Activated T-cell treated with anti-CD3 and anti-CD28 coated beads, Interleukin-2, amount 50 U/mL, for 24 hours (primary cell): ENCODE measurements at regions not wholly inside any gene's neighbourhood (a gene's known extent, or its start where the extent isn't known, plus 50 kb on each side); places are given as distances from the start of the nearest gene placed in this dataset.
"Not testable (repeated sequence)": the region's sequence is repeated elsewhere in the genome, so short reads cannot be mapped to it uniquely, and the experiment has no call there.

Experiments used
- DNase-seq: peaks from one replicate; pipeline ENCODE4 v3.0.0-alpha.2; 2020
- H3K27ac Mint-ChIP-seq: 2 replicates; pipeline ENCODE4 v1.8.0; 2020; ENCODE audit warnings: mild to moderate bottlenecking, mixed read lengths
- H3K27me3 Mint-ChIP-seq: 2 replicates; pipeline ENCODE4 v1.8.0; 2020; ENCODE audit warnings: mixed read lengths
- H3K36me3 Mint-ChIP-seq: 2 replicates; pipeline ENCODE4 v1.8.0; 2020; ENCODE audit warnings: low read depth, mixed read lengths
- H3K4me1 Mint-ChIP-seq: 2 replicates; pipeline ENCODE4 v1.8.0; 2020; ENCODE audit warnings: low read depth, mixed read lengths
- H3K4me3 Mint-ChIP-seq: 2 replicates; pipeline ENCODE4 v1.8.0; 2020; ENCODE audit warnings: mild to moderate bottlenecking, moderate library complexity, mixed read lengths
- H3K9me3 Mint-ChIP-seq: 2 replicates; pipeline ENCODE4 v1.8.0; 2020; ENCODE audit warnings: mixed read lengths

DNA sequence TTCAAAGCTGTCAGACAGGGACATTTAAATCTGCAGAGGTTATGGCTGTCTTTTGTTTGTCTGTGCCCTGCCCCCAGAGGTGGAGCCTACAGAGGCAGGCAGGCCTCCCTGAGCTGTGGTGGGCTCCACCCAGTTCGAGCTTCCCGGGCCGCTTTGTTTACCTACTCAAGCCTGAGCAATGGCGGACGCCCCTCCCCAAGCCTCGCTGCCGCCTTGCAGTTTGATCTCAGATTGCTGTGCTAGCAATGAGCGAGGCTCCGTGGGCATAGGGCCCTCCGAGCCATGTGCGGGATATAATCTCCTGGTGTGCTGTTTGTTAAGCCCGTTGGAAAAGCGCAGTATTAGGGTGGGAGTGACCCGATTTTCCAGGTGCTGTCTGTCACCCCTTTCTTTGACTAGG lies 787.0 kb upstream of the CRIM1 start:
- not testable (repeated sequence) for H3K36me3 Mint-ChIP-seq, H3K4me3 Mint-ChIP-seq, H3K4me1 Mint-ChIP-seq, H3K9me3 Mint-ChIP-seq, H3K27ac Mint-ChIP-seq, H3K27me3 Mint-ChIP-seq, DNase-seq

DNA sequence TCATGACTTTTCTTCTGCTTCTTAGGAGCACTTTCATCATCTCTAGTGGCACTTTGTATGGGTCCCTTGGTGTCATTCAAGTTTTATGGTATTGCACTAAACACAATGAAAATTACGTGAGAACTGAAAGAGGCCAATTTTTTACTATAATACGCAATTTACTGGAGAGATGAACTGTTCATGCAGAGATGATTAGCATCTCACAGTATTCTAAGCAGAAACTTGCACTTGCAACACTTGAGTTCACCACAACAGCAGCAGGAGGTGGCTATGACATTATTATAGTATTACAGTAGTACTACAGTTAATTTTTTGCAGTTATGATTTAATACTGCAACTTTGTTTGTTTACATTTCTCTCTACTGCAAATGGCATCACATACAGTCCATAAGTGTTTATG lies 793.1 kb upstream of the CRIM1 start:
- H3K9me3 Mint-ChIP-seq, result no peaks in the 10 kb centered on the region
- no peak overlapping the region for H3K4me3 Mint-ChIP-seq
- H3K27ac Mint-ChIP-seq, result no peak overlapping the region
- DNase-seq, result no peak
- H3K4me1 Mint-ChIP-seq, result no peaks in the 10 kb centered on the region
- no peaks in the 10 kb centered on the region for H3K36me3 Mint-ChIP-seq
- no peaks in the 10 kb centered on the region for H3K27me3 Mint-ChIP-seq

DNA sequence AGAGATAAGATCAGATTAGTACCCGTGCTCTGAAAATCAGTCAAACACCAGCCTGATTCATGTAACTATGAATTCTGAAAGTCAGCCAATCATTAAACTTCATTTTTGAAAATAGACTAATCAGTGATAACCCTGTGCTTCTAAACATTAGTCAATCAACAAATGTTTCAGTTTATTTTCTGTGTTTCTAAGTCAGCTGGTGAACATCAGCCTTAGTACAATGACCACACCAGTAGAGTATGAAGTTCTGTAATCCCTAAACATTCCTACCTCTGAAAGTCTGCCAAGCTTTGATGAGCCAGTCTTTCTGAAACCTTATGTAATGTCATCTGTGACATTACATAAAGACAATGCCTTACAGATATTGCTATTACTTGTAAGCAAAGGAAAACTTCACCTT lies 807.4 kb upstream of the CRIM1 start:
- no peaks in the 10 kb centered on the region for H3K4me1 Mint-ChIP-seq
- no peak for DNase-seq
- H3K27ac Mint-ChIP-seq, result no peak overlapping the region
- no peaks in the 10 kb centered on the region for H3K36me3 Mint-ChIP-seq
- no peaks in the 10 kb centered on the region for H3K27me3 Mint-ChIP-seq
- no peak overlapping the region for H3K4me3 Mint-ChIP-seq
- H3K9me3 Mint-ChIP-seq, result no peaks in the 10 kb centered on the region

DNA sequence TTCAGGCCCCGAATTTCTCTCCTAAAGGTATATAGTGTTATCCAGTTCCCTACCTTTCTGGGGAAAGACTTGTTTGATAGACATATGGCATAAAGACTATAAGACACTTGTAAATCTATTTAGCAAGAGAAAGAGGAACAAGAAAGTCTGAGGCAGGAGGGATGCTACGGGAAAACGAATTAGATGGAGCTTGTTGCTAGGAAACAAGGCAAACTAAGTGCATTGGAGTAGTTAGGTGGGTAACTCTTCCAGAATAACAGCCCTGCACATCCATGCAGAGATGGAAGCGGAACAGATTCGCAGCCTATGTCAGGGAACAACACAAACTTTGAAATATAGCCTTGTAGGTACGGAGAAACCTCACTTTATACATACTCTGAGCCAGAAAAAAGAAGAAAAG lies 810.3 kb upstream of the CRIM1 start:
- Mint-ChIP-seq H3K4me3 (no peak overlapping the region), H3K9me3 (no peaks in the 10 kb centered on the region), H3K36me3 (no peaks in the 10 kb centered on the region), H3K4me1 (no peaks in the 10 kb centered on the region), H3K27me3 (no peaks in the 10 kb centered on the region), H3K27ac (no peak overlapping the region)
- no peak for DNase-seq

DNA sequence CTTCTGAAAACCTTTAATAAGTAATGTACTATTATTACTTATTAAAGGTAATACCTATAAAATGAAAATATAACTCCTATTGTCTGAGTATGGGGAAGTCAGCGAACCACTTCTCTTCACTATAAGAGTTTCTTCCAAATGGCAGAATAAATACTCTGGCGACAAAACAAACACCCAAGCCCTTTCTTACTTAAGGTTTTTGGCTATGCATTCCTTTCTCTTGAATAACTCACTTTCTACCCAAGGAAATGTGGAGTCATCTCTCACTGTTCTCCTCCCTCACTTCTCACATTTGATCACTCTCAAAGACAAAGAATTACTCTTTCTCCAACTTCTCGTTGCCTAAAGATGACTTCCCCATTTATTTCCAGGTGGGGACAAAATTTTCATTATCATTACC lies 816.8 kb upstream of the CRIM1 start:
- no peaks in the 10 kb centered on the region for H3K36me3 Mint-ChIP-seq
- no peak overlapping the region for H3K4me3 Mint-ChIP-seq
- no peaks in the 10 kb centered on the region for H3K4me1 Mint-ChIP-seq
- no peak overlapping the region for H3K27ac Mint-ChIP-seq
- H3K27me3 Mint-ChIP-seq, result no peaks in the 10 kb centered on the region
- H3K9me3 Mint-ChIP-seq, result peaks cover 2% of the 10 kb centered on the region
- DNase-seq, result no peak

DNA sequence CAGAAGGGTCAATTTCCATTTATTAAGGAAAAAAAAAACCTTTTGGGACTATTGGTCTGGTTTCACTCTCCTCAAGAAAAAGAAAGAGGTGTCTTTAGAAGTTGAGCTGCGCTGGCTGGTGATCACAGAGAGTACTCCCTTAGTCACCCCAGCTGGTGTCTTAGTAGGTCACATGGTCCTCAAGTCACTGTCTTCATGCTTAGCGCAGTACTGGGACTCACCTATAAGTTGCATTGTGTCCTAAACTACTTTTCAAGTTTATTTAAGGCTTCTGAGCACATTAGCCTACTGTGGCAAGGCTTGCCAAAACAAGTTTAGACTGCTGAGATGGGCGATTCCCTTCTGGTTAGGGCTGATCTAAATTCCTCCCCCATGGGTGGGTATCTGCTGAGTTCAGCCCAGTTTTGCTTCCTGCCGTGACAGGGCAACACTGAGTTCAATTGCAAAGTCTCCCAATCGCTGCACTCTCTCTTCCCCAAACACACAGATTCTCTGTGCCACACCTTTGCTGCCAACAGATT lies 824.9 kb upstream of the CRIM1 start:
- no peaks in the 10 kb centered on the region for H3K4me1 Mint-ChIP-seq

DNA sequence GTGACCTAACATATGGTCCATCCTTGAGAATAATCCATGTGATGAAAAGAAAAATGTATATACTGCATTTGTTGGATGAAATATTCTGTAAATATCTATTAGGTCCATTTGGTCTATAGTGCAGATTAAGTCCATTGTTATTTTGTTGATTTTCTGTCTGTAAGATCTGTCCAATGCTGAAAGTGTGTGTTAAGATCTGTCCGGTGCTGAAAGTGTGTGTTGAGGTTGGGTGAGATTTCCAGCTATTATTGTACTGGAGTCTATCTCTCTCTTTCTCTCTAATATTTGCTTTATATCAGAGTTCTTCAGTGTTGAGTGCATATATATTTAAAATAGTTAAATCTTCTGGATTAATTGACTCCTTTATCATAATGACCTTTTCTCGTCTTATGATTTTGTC lies 828.8 kb upstream of the CRIM1 start:
- no peaks in the 10 kb centered on the region for H3K4me1 Mint-ChIP-seq

More for the DNA sequence above, 824.9 kb upstream of the CRIM1 start:
- H3K9me3 Mint-ChIP-seq, result peaks cover 7% of the 10 kb centered on the region
- no peak for DNase-seq
- H3K27ac Mint-ChIP-seq, result no peak overlapping the region
- no peak overlapping the region for H3K4me3 Mint-ChIP-seq
- no peaks in the 10 kb centered on the region for H3K27me3 Mint-ChIP-seq
- H3K36me3 Mint-ChIP-seq, result no peaks in the 10 kb centered on the region

DNA sequence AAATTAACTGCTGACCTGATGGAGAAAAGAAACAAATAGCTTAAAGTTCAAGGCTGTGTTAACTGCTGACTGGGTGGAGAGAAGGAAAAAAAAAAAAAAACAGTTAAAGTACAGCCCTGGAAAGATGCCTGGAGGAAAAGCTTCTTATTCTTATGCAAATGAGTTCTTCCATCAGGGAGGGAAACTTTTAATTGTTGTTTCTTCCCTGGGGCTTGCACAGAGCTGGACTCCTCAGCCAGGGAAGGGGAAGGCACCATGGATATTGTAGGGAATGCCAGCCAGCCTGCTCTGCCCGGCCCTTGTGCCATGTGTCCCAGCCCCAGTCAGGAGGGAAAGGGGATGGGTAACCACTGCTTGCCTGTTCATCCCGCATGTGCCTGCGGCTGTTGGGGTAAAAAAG lies 833.1 kb upstream of the CRIM1 start:
- no peak for DNase-seq
- Mint-ChIP-seq H3K27me3 (no peaks in the 10 kb centered on the region), H3K27ac (no peak overlapping the region), H3K4me1 (no peaks in the 10 kb centered on the region), H3K36me3 (no peaks in the 10 kb centered on the region), H3K9me3 (peaks cover 3% of the 10 kb centered on the region), H3K4me3 (no peak overlapping the region)

More for the DNA sequence above, 828.8 kb upstream of the CRIM1 start:
- Mint-ChIP-seq H3K27me3 (no peaks in the 10 kb centered on the region), H3K4me3 (no peak overlapping the region), H3K36me3 (no peaks in the 10 kb centered on the region), H3K9me3 (peaks cover 5% of the 10 kb centered on the region), H3K27ac (no peak overlapping the region)
- DNase-seq, result no peak

DNA sequence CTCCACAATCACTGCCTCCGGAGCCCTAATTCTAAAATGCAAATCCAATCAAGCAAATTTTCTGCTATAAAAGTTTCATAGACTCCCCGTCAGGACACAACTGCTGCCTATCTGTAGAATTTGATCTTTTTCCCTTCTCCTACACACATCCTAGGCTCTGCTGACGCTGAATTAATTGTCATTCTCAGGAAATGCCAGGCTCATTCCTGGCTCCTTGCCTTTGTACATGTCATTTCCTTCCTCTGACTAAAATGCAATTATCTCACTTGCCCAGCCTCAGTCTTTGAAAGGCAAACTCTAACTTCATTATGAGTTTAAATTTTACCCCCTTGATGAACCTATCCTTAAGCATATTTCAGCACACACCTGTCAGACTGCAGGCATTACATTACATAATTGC lies 844.9 kb upstream of the CRIM1 start:
- Mint-ChIP-seq H3K27ac (no peak overlapping the region), H3K4me3 (no peak overlapping the region), H3K27me3 (no peaks in the 10 kb centered on the region), H3K9me3 (peaks cover 2% of the 10 kb centered on the region), H3K36me3 (no peaks in the 10 kb centered on the region), H3K4me1 (no peaks in the 10 kb centered on the region)
- DNase-seq, result no peak

DNA sequence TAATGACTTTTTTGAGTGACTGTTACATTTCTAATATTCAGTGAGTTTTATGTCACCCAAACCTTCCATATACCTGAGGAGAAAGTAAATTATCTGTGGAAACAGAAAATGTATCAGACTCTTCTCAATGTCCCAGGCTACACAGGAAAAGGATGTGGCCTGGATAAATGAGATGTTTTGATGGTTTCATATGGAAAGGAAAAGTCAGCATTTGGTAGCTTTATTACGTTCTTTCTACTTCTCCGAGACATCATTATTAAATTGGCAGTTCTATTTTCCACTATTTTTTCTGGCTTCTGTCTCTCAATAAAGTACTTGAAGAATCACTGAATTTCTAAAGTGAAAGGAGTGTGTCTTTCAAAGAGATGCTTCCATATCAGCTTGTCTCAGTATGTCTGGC lies 847.0 kb upstream of the CRIM1 start:
- no peaks in the 10 kb centered on the region for H3K36me3 Mint-ChIP-seq
- no peak overlapping the region for H3K27ac Mint-ChIP-seq
- no peaks in the 10 kb centered on the region for H3K27me3 Mint-ChIP-seq
- H3K4me3 Mint-ChIP-seq, result no peak overlapping the region
- no peak for DNase-seq
- H3K4me1 Mint-ChIP-seq, result no peaks in the 10 kb centered on the region
- H3K9me3 Mint-ChIP-seq, result peaks cover 2% of the 10 kb centered on the region

DNA sequence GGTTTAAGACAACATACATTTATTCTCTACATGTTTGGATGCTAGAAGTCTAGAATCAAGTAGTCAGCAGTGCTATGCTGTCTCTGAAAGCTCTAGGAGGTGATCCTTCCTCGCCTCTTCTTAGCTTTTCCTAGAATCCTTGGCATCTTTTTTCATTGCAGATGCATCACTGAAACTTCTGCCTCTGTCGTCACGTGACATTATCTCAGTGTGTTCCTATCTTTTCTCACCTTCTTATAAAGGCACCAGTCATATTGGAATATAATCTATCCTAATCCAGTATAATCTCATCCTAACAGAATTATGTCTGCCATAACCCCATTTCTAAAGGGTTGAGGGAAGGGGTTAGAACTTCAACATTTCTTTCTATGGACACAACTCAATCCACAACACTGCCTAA lies 851.2 kb upstream of the CRIM1 start:
- Mint-ChIP-seq H3K27ac (no peak overlapping the region), H3K4me1 (no peaks in the 10 kb centered on the region), H3K4me3 (no peak overlapping the region), H3K27me3 (no peaks in the 10 kb centered on the region), H3K36me3 (no peaks in the 10 kb centered on the region), H3K9me3 (no peaks in the 10 kb centered on the region)
- DNase-seq, result no peak

DNA sequence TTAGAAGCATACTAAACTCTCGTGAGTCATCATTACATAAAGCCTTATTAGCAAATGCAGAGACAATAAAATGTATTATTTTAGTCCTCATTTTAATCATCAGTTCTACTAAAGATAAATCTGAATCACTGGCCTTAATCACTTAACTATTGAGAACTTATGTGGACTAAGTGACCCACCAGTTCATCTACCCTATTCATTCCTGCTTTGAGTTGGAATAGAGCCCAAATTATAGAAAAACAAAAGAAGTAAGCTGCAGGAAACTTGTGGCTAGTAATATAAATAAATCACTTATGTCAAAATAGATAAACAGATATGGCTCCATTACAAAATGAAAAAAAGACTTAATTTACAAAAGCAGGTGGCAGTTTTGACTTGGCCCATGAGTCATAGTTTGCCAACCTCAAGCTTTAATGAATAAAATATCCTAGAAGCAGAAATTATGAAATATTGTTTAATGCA lies 851.8 kb upstream of the CRIM1 start:
- Mint-ChIP-seq H3K9me3 (no peaks in the 10 kb centered on the region), H3K4me1 (no peaks in the 10 kb centered on the region), H3K27ac (no peak overlapping the region), H3K27me3 (no peaks in the 10 kb centered on the region), H3K36me3 (no peaks in the 10 kb centered on the region), H3K4me3 (no peak overlapping the region)
- no peak for DNase-seq

DNA sequence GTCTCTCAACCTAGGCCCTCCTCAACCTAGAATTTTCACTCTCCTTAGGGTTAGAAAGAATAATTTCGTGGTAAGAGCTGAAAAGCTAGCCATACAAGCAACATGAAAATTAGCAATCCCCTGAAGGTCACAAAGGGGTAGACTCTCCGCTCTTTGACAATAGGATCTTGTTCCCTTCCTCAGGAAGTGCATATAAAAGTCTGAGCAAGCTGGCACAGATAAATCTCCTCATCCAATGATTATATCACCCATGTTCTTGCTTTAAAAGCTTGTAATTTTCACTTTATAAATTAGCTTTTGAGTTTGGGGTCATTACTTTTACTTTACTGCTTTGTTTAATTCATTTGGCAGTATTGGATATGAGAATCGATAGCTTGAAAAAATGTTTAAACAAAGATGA lies 852.3 kb upstream of the CRIM1 start:
- no peaks in the 10 kb centered on the region for H3K27me3 Mint-ChIP-seq
- no peaks in the 10 kb centered on the region for H3K4me1 Mint-ChIP-seq
- H3K9me3 Mint-ChIP-seq, result no peaks in the 10 kb centered on the region
- H3K27ac Mint-ChIP-seq, result no peak overlapping the region
- no peak overlapping the region for H3K4me3 Mint-ChIP-seq
- no peaks in the 10 kb centered on the region for H3K36me3 Mint-ChIP-seq
- no peak for DNase-seq

DNA sequence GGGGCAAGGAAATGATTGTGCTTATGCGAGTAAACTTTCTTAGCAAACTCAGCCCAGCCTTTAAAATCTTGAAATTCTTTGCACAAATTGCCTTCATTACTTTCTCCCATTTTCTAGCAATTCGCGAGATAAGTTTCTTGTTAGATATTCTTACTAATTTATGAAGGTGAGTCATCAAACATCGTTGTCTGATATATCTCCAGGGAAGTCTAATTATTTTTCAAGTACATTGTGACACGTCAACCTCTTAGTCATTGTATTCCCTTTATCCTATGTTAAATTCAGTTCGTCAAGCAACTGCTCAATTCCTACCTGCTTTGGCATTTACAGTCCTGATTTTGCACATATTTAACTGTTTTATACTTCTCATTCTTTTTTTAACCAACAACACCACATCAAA lies 854.5 kb upstream of the CRIM1 start:
- Mint-ChIP-seq H3K27ac (no peak overlapping the region), H3K4me1 (no peaks in the 10 kb centered on the region), H3K27me3 (no peaks in the 10 kb centered on the region), H3K4me3 (no peak overlapping the region), H3K9me3 (no peaks in the 10 kb centered on the region), H3K36me3 (no peaks in the 10 kb centered on the region)
- no peak for DNase-seq

DNA sequence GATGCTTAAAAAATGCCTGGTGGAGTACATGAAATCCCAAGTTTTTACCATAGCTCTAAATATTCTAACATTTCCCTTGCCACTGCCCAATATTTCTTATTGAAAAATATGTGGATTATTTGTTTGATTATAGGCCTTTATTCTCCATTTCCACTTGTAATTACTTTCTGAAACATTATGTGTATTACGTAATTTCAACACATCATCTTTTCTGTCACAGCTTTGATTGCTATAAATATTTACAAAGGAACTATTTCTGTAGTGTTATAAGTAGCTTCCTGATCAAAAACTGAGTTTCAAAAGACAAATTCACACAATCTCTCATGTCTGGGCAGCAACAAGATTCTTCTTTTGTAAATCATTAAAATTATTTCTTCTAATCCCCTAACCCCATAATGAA lies 859.6 kb upstream of the CRIM1 start:
- no peaks in the 10 kb centered on the region for H3K36me3 Mint-ChIP-seq

DNA sequence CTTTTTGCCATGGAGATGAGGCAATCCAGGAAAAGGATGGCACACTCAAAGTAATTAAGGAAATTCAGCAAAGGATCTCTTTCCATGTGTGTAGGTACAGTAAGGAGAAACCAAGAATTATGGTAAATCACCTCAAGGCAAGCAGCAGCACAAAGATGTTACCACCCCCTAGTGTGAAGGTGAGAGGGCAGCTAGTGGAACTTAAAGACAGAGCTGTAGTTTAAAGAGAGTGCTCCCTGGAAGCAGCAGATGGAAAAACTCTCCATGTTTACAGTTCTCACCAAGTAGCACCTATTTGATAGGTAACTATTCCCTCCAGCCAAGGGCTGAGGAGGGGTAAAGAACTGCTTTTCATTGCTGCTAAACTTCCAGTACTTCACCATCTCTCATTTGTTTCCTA lies 860.4 kb upstream of the CRIM1 start:
- H3K27me3 Mint-ChIP-seq, result no peaks in the 10 kb centered on the region

More for the DNA sequence above, 859.6 kb upstream of the CRIM1 start:
- DNase-seq, result no peak
- H3K27ac Mint-ChIP-seq, result no peak overlapping the region
- H3K4me1 Mint-ChIP-seq, result no peaks in the 10 kb centered on the region
- H3K4me3 Mint-ChIP-seq, result no peak overlapping the region
- no peaks in the 10 kb centered on the region for H3K9me3 Mint-ChIP-seq
- H3K27me3 Mint-ChIP-seq, result no peaks in the 10 kb centered on the region

More for the DNA sequence above, 860.4 kb upstream of the CRIM1 start:
- Mint-ChIP-seq H3K36me3 (no peaks in the 10 kb centered on the region), H3K27ac (no peak overlapping the region), H3K4me1 (no peaks in the 10 kb centered on the region), H3K9me3 (no peaks in the 10 kb centered on the region), H3K4me3 (no peak overlapping the region)
- DNase-seq, result no peak
